ENCODE measurements at regions not wholly inside any gene's neighbourhood (a gene's known extent, or its start where the extent isn't known, plus 50 kb on each side); places are given as distances from the start of the nearest gene placed in this dataset.

DNA sequence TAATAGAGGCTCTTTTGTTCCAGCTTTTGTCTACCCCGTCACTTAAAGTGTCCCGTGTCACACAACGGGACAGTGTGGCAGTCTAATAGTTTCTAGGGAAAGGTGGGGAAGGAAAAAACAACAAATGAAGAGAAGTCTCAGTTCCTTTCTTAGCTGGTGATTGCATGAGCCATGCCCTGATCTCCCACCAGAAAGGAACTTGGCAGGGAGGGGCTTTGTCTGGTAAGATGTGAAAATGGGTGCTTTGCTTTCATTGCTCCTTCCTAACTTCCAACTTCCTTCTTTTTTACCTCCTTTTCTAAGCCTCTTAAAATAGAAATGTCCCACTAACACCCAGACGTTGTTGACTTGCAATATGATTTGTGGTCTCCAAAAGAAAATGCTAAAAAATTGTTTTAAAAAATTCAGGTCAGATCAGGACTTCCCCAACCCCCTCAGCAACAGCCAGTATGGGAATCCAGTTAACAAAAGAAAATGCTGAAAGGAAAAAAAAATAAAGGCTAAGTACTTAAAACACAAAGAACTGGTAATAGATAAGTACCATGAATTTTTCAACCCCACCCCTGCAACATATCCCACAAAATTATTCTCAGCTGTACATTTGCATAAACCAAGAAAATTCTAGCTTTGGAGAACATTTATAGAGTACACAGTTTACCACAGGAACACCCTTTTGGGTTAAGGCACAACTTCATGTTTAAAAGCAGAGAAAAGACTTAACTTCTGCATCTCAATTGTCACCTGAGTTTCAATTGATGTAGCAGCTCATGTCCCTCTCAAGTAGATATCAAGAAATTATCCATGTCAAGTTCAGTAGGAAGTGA lies 106.2 kb downstream of the NIBAN1 start:
- TF ChIP-seq, protein P1, sequence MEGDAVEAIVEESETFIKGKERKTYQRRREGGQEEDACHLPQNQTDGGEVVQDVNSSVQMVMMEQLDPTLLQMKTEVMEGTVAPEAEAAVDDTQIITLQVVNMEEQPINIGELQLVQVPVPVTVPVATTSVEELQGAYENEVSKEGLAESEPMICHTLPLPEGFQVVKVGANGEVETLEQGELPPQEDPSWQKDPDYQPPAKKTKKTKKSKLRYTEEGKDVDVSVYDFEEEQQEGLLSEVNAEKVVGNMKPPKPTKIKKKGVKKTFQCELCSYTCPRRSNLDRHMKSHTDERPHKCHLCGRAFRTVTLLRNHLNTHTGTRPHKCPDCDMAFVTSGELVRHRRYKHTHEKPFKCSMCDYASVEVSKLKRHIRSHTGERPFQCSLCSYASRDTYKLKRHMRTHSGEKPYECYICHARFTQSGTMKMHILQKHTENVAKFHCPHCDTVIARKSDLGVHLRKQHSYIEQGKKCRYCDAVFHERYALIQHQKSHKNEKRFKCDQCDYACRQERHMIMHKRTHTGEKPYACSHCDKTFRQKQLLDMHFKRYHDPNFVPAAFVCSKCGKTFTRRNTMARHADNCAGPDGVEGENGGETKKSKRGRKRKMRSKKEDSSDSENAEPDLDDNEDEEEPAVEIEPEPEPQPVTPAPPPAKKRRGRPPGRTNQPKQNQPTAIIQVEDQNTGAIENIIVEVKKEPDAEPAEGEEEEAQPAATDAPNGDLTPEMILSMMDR (IDR thresholded peaks at IDR 0.05 in 2 of 3, conservative IDR thresholded peaks at IDR 0.05 in 1 of 3; ENCODE audit: borderline replicate concordance in 1 of 3, insufficient read depth in 1 of 3, low read depth in 2 of 3, low read length in 2 of 3) = no peak
- no peak for TF ChIP-seq POLR2AphosphoS5 (IDR thresholded peaks at IDR 0.05; ENCODE audit: low read depth, low read length)
- no peak for TF ChIP-seq EZH2 (IDR thresholded peaks at IDR 0.05)
- no peak for TF ChIP-seq SRF (IDR thresholded peaks at IDR 0.05; ENCODE audit: low read depth)
- no peak for TF ChIP-seq EGR1 (IDR thresholded peaks at IDR 0.05; ENCODE audit: low read depth)
- TF ChIP-seq, protein P2, sequence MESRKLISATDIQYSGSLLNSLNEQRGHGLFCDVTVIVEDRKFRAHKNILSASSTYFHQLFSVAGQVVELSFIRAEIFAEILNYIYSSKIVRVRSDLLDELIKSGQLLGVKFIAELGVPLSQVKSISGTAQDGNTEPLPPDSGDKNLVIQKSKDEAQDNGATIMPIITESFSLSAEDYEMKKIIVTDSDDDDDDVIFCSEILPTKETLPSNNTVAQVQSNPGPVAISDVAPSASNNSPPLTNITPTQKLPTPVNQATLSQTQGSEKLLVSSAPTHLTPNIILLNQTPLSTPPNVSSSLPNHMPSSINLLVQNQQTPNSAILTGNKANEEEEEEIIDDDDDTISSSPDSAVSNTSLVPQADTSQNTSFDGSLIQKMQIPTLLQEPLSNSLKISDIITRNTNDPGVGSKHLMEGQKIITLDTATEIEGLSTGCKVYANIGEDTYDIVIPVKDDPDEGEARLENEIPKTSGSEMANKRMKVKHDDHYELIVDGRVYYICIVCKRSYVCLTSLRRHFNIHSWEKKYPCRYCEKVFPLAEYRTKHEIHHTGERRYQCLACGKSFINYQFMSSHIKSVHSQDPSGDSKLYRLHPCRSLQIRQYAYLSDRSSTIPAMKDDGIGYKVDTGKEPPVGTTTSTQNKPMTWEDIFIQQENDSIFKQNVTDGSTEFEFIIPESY (IDR thresholded peaks at IDR 0.05; ENCODE audit: extremely low read depth, insufficient replicate concordance, low read length) = no peak
- TF ChIP-seq, protein P3, sequence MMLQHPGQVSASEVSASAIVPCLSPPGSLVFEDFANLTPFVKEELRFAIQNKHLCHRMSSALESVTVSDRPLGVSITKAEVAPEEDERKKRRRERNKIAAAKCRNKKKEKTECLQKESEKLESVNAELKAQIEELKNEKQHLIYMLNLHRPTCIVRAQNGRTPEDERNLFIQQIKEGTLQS (IDR thresholded peaks at IDR 0.05) = no peak
- TF ChIP-seq POLR2A (IDR thresholded peaks at IDR 0.05; ENCODE audit: borderline replicate concordance, extremely low read depth, insufficient read depth, insufficient read length) = no peak
- TF ChIP-seq JUND (IDR thresholded peaks at IDR 0.05) = no peak
- no peak for TF ChIP-seq CEBPB (IDR thresholded peaks at IDR 0.05; ENCODE audit: low read depth)
- no peak for TF ChIP-seq CBX3 (IDR thresholded peaks at IDR 0.05; ENCODE audit: low read depth)
